Brain microvascular endothelial cell (primary cell): ENCODE measurements at regions not wholly inside any gene's neighbourhood (a gene's known extent, or its start where the extent isn't known, plus 50 kb on each side); places are given as distances from the start of the nearest gene placed in this dataset.
A peak's percentile ranks its signal among the peaks of the same experiment; 100 is the strongest.

Source experiments
- DNase-seq: peaks from one replicate; pipeline ENCODE4 v3.0.0-alpha.2; 2020
- H3K27ac ChIP-seq: fragments of 250-450 bp; sonication (Bioruptor Pico); 2 replicates; pipeline ENCODE4 v1.5.1; 2020; ENCODE audit warnings: mild to moderate bottlenecking, moderate library complexity
- H3K27me3 ChIP-seq: fragments of 250-450 bp; sonication (Bioruptor Pico); replicated peaks from 2 replicates; pipeline ENCODE4 v1.5.1; 2020; ENCODE audit warnings: mild to moderate bottlenecking
- H3K36me3 ChIP-seq: fragments of 250-450 bp; sonication (Bioruptor Pico); replicated peaks from 2 replicates; pipeline ENCODE4 v1.5.1; 2020; ENCODE audit warnings: mild to moderate bottlenecking
- H3K4me3 ChIP-seq: 2 replicates; pipeline ENCODE4 v1.5.1; 2011; ENCODE audit warnings: low read depth, mild to moderate bottlenecking, control low read depth, low read length, moderate library complexity
- CTCF ChIP-seq: IDR thresholded peaks from 2 replicates; pipeline ENCODE4 v1.5.1; 2011; ENCODE audit warnings: low read depth, mild to moderate bottlenecking, moderate library complexity, low read length, control low read depth, inconsistent platforms; ENCODE audit errors: missing control alignments
- in situ Hi-C: cut with HindIII; loops from 2 replicates; pipeline ENCODE4 v1.10.0; 2017; ENCODE audit warnings: low sequenced_read_pairs, low pct_ligation_motif_present

GRCh38 chr12:90261283-90261682 is 552.6 kb upstream of the ATP2B1 start:
- no peak overlapping the region for H3K27ac ChIP-seq
- in situ Hi-C loops, result no loop called here
- TF ChIP-seq CTCF, result no peak
- H3K27me3 ChIP-seq, result no peaks in the 10 kb centered on the region
- no peaks in the 10 kb centered on the region for H3K36me3 ChIP-seq
- DNase-seq, result no peak
- no peak overlapping the region for H3K4me3 ChIP-seq

GRCh38 chr12:90260136-90260535 is 551.5 kb upstream of the ATP2B1 start:
- no peak for TF ChIP-seq CTCF
- no peaks in the 10 kb centered on the region for H3K27me3 ChIP-seq
- H3K4me3 ChIP-seq, result no peak overlapping the region
- H3K27ac ChIP-seq, result no peak overlapping the region
- in situ Hi-C loops, result no loop called here
- no peak for DNase-seq
- no peaks in the 10 kb centered on the region for H3K36me3 ChIP-seq

GRCh38 chr12:90257927-90258624 is 549.4 kb upstream of the ATP2B1 start:
- TF ChIP-seq CTCF, result no peak
- Histone ChIP-seq H3K27ac (no peak overlapping the region), H3K27me3 (no peaks in the 10 kb centered on the region), H3K4me3 (no peak overlapping the region), H3K36me3 (no peaks in the 10 kb centered on the region)
- in situ Hi-C loops, result no loop called here
- DNase-seq, result no peak

GRCh38 chr12:90254796-90255195 is 546.2 kb upstream of the ATP2B1 start:
- DNase-seq, result no peak
- H3K27me3 ChIP-seq, result no peaks in the 10 kb centered on the region
- H3K4me3 ChIP-seq, result no peak overlapping the region
- H3K36me3 ChIP-seq, result no peaks in the 10 kb centered on the region
- in situ Hi-C loops, result no loop called here
- TF ChIP-seq CTCF, result no peak
- H3K27ac ChIP-seq, result no peak overlapping the region

- peak; percentile 91 for DNase-seq
- H3K36me3 ChIP-seq, result no peaks in the 10 kb centered on the region
- H3K4me3 ChIP-seq, result no peak overlapping the region
- in situ Hi-C loops, result no loop called here
- peak overlapping the region; percentile 40 for H3K27ac ChIP-seq
- TF ChIP-seq CTCF, result peak; percentile 68
- H3K27me3 ChIP-seq, result no peaks in the 10 kb centered on the region
Measured at GRCh38 chr12:90253674-90254181, 545.1 kb upstream of the ATP2B1 start.

GRCh38 chr12:90253136-90253535 is 544.5 kb upstream of the ATP2B1 start:
- no peaks in the 10 kb centered on the region for H3K27me3 ChIP-seq
- in situ Hi-C loops, result no loop called here
- no peak overlapping the region for H3K27ac ChIP-seq
- H3K4me3 ChIP-seq, result no peak overlapping the region
- DNase-seq, result no peak
- no peak for TF ChIP-seq CTCF
- no peaks in the 10 kb centered on the region for H3K36me3 ChIP-seq
